Activated T-helper 17 cell treated with anti-CD3 and anti-CD28 coated beads, Interleukin-2, amount 50 U/mL, for 72 hours (primary cell): ENCODE measurements at regions not wholly inside any gene's neighbourhood (a gene's known extent, or its start where the extent isn't known, plus 50 kb on each side); places are given as distances from the start of the nearest gene placed in this dataset.

Source experiments
- ATAC-seq: fragments of 150-1000 bp; cut with Tn5 transposase; replicated peaks from 2 replicates; pipeline ENCODE4 v1.10.0; 2021; ENCODE audit warnings: mild to moderate bottlenecking, moderate library complexity
- H3K27ac Mint-ChIP-seq: one replicate; pipeline ENCODE4 v1.8.0; 2022; ENCODE audit warnings: mixed read lengths
- H3K27me3 Mint-ChIP-seq: one replicate; pipeline ENCODE4 v1.8.0; 2022; ENCODE audit warnings: mixed read lengths
- H3K36me3 Mint-ChIP-seq: one replicate; pipeline ENCODE4 v1.8.0; 2022; ENCODE audit warnings: low read depth, mild to moderate bottlenecking, mixed read lengths
- H3K4me1 Mint-ChIP-seq: one replicate; pipeline ENCODE4 v1.8.0; 2022; ENCODE audit warnings: mixed read lengths
- H3K4me3 Mint-ChIP-seq: one replicate; pipeline ENCODE4 v1.8.0; 2022; ENCODE audit warnings: mild to moderate bottlenecking, mixed read lengths
- H3K9me3 Mint-ChIP-seq: one replicate; pipeline ENCODE4 v1.8.0; 2022; ENCODE audit warnings: mixed read lengths

- Mint-ChIP-seq H3K9me3 (no peaks in the 10 kb centered on the region), H3K4me3 (no peak overlapping the region), H3K27me3 (no peaks in the 10 kb centered on the region), H3K27ac (no peak overlapping the region), H3K36me3 (no peaks in the 10 kb centered on the region), H3K4me1 (peaks cover 5% of the 10 kb centered on the region)
- no peak for ATAC-seq
Observed at GRCh38 chr9:79807971-79808370, 236.2 kb downstream of the TLE4 start.

- Mint-ChIP-seq H3K27me3 (no peaks in the 10 kb centered on the region), H3K4me1 (no peaks in the 10 kb centered on the region), H3K9me3 (no peaks in the 10 kb centered on the region), H3K36me3 (no peaks in the 10 kb centered on the region), H3K27ac (no peak overlapping the region), H3K4me3 (no peak overlapping the region)
- no peak for ATAC-seq
Observed at GRCh38 chr9:79806086-79806485, 234.3 kb downstream of the TLE4 start.

GRCh38 chr9:79801459-79801858 lies 229.7 kb downstream of the TLE4 start:
- Mint-ChIP-seq H3K27ac (no peak overlapping the region), H3K4me1 (no peaks in the 10 kb centered on the region), H3K4me3 (no peak overlapping the region), H3K36me3 (no peaks in the 10 kb centered on the region), H3K27me3 (no peaks in the 10 kb centered on the region), H3K9me3 (no peaks in the 10 kb centered on the region)
- ATAC-seq: no peak

DNA sequence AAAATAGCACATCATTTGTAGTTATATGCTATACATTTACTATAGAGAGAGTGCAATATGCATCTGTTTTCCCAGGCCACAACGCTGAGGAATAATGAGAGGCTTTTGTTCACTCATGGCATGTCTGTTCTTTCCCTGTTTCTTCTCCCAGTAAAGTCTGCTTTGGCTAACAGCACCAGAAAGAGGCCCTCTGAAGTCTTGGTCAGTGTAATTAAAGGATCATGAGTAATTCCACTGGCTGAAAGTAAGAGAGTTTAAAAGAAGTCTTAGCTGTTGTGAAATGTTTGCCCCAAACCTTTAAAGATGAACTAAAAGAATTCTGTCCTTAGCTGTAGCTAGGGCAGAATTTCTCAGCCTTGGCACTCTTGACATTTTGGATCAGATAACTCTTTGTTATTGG lies 228.8 kb downstream of the TLE4 start:
- Mint-ChIP-seq H3K36me3 (no peaks in the 10 kb centered on the region), H3K4me1 (no peaks in the 10 kb centered on the region), H3K4me3 (no peak overlapping the region)

GRCh38 chr9:79799691-79800335 lies 228.0 kb downstream of the TLE4 start:
- no peaks in the 10 kb centered on the region for H3K4me1 Mint-ChIP-seq
- ATAC-seq: no peak
- no peaks in the 10 kb centered on the region for H3K9me3 Mint-ChIP-seq
- no peaks in the 10 kb centered on the region for H3K36me3 Mint-ChIP-seq
- no peaks in the 10 kb centered on the region for H3K27me3 Mint-ChIP-seq
- no peak overlapping the region for H3K27ac Mint-ChIP-seq
- no peak overlapping the region for H3K4me3 Mint-ChIP-seq

More for the DNA sequence above, 228.8 kb downstream of the TLE4 start:
- H3K27ac Mint-ChIP-seq: no peak overlapping the region
- H3K27me3 Mint-ChIP-seq: no peaks in the 10 kb centered on the region
- H3K9me3 Mint-ChIP-seq: no peaks in the 10 kb centered on the region
- no peak for ATAC-seq

- no peaks in the 10 kb centered on the region for H3K36me3 Mint-ChIP-seq
- H3K9me3 Mint-ChIP-seq: no peaks in the 10 kb centered on the region
- H3K4me1 Mint-ChIP-seq: no peaks in the 10 kb centered on the region
- no peaks in the 10 kb centered on the region for H3K27me3 Mint-ChIP-seq
- H3K4me3 Mint-ChIP-seq: no peak overlapping the region
- no peak overlapping the region for H3K27ac Mint-ChIP-seq
- no peak for ATAC-seq
Observed at GRCh38 chr9:79798450-79798849, 226.7 kb downstream of the TLE4 start.

GRCh38 chr9:79796411-79796810 lies 224.6 kb downstream of the TLE4 start:
- H3K27me3 Mint-ChIP-seq: peaks cover under 1% of the 10 kb centered on the region
- ATAC-seq: no peak
- no peaks in the 10 kb centered on the region for H3K4me1 Mint-ChIP-seq
- H3K27ac Mint-ChIP-seq: no peak overlapping the region
- H3K9me3 Mint-ChIP-seq: no peaks in the 10 kb centered on the region
- H3K36me3 Mint-ChIP-seq: no peaks in the 10 kb centered on the region
- no peak overlapping the region for H3K4me3 Mint-ChIP-seq

GRCh38 chr9:79788662-79789061 lies 216.9 kb downstream of the TLE4 start:
- peaks cover 9% of the 10 kb centered on the region for H3K9me3 Mint-ChIP-seq
- H3K36me3 Mint-ChIP-seq: no peaks in the 10 kb centered on the region
- H3K4me3 Mint-ChIP-seq: no peak overlapping the region
- H3K4me1 Mint-ChIP-seq: no peaks in the 10 kb centered on the region
- H3K27ac Mint-ChIP-seq: no peak overlapping the region
- H3K27me3 Mint-ChIP-seq: peaks cover 4% of the 10 kb centered on the region
- ATAC-seq: no peak

- Mint-ChIP-seq H3K27ac (no peak overlapping the region), H3K4me1 (no peaks in the 10 kb centered on the region), H3K4me3 (no peak overlapping the region), H3K27me3 (peaks cover 4% of the 10 kb centered on the region), H3K36me3 (no peaks in the 10 kb centered on the region), H3K9me3 (peaks cover 4% of the 10 kb centered on the region)
- no peak for ATAC-seq
Observed at GRCh38 chr9:79781263-79781662, 209.5 kb downstream of the TLE4 start.

DNA sequence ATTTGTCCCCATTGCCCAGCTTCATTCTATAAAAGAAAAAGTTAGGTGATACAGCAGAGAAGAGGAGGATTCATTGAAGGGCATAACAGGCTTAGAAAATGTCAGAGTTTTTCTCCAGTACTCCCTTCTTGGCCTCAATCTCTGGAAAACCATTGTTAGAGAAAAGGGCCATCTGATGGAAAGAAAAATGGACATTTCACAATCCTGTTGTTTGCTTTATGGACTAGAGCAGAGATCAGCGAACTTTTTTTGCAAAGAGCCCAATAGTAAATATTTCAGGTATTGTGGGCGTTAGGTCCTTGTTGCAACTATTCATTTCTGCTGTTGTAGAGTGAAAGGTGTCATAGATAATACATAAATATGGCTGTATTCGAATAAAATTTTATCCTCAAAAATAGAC lies 208.8 kb downstream of the TLE4 start:
- Mint-ChIP-seq H3K27ac (no peak overlapping the region), H3K9me3 (peaks cover 4% of the 10 kb centered on the region), H3K36me3 (no peaks in the 10 kb centered on the region), H3K4me1 (no peaks in the 10 kb centered on the region), H3K4me3 (no peak overlapping the region), H3K27me3 (peaks cover 4% of the 10 kb centered on the region)
- ATAC-seq: no peak

- peaks cover 4% of the 10 kb centered on the region for H3K27me3 Mint-ChIP-seq
- no peak for ATAC-seq
- H3K4me1 Mint-ChIP-seq: no peaks in the 10 kb centered on the region
- H3K27ac Mint-ChIP-seq: no peak overlapping the region
- H3K36me3 Mint-ChIP-seq: no peaks in the 10 kb centered on the region
- H3K9me3 Mint-ChIP-seq: peaks cover 4% of the 10 kb centered on the region
- no peak overlapping the region for H3K4me3 Mint-ChIP-seq
Observed at GRCh38 chr9:79779901-79780300, 208.1 kb downstream of the TLE4 start.

DNA sequence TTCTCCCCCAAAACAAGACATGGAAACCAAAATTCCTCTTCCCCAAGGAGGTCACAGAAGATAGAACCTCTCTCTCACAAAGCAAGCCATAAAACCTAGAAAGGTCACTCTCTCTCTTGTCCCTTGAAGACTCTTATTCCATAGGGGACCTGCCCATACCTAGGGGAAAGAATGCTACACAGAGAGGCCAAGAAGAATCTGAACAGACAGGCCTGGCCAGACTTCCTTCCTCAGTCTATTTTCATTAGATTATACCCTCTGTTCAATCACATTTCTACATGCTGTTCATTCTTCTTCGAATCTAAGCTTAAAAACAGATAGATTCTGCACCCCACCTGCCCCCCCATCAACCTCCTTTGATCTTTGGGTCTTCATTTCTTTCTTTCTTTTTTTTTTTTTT lies 206.8 kb downstream of the TLE4 start:
- Mint-ChIP-seq H3K27me3 (peaks cover 4% of the 10 kb centered on the region), H3K4me1 (no peaks in the 10 kb centered on the region)

GRCh38 chr9:79776581-79776980 lies 204.8 kb downstream of the TLE4 start:
- Mint-ChIP-seq H3K36me3 (no peaks in the 10 kb centered on the region), H3K9me3 (no peaks in the 10 kb centered on the region), H3K27ac (no peak overlapping the region), H3K4me3 (no peak overlapping the region), H3K27me3 (peaks cover 9% of the 10 kb centered on the region), H3K4me1 (no peaks in the 10 kb centered on the region)
- ATAC-seq: no peak

More for the DNA sequence above, 206.8 kb downstream of the TLE4 start:
- peaks cover 4% of the 10 kb centered on the region for H3K9me3 Mint-ChIP-seq
- no peak overlapping the region for H3K27ac Mint-ChIP-seq
- H3K36me3 Mint-ChIP-seq: no peaks in the 10 kb centered on the region
- ATAC-seq: no peak
- no peak overlapping the region for H3K4me3 Mint-ChIP-seq
